Keratinocyte (primary cell): ENCODE measurements at regions not wholly inside any gene's neighbourhood (a gene's known extent, or its start where the extent isn't known, plus 50 kb on each side); places are given as distances from the start of the nearest gene placed in this dataset.

Experiments used
- CTCF ChIP-seq, 3 experiments: IDR thresholded peaks in 1 of 3; conservative IDR thresholded peaks in 1 of 3; optimal IDR thresholded peaks in 1 of 3; 2 replicates in 2 of 3; 3 replicates in 1 of 3; pipeline versions ENCODE3 to v1.5.1; 2011; ENCODE audit warnings: low read length in 3 of 3, mild to moderate bottlenecking in 3 of 3, moderate library complexity in 2 of 3, control low read depth in 1 of 3, inconsistent platforms in 1 of 3; ENCODE audit not compliant: insufficient read depth in 2 of 3; ENCODE audit errors: extremely low read depth in 1 of 3
- EZH2 ChIP-seq: IDR thresholded peaks from one replicate; pipeline ENCODE4 v1.6.1; 2012; ENCODE audit warnings: inconsistent platforms, mild to moderate bottlenecking, low read length, moderate library complexity

GRCh38 chr7:84258628-84259027 lies 64.0 kb upstream of the SEMA3A start:
- no peak for TF ChIP-seq EZH2
- no peak for TF ChIP-seq CTCF (optimal IDR thresholded peaks at IDR 0.05 in 1 of 3, IDR thresholded peaks at IDR 0.05 in 1 of 3, conservative IDR thresholded peaks at IDR 0.05 in 1 of 3; ENCODE audit: extremely low read depth in 1 of 3, insufficient read depth in 2 of 3, low read length in 3 of 3)
